NCI-H69 (cell line): ENCODE measurements at regions not wholly inside any gene's neighbourhood (a gene's known extent, or its start where the extent isn't known, plus 50 kb on each side); places are given as distances from the start of the nearest gene placed in this dataset.
"Not testable (repeated sequence)": the region's sequence is repeated elsewhere in the genome, so short reads cannot be mapped to it uniquely, and the experiment has no call there.

ENCODE experiments used
- DNase-seq: peaks from one replicate; lab custom pipeline; 2025; lab: John Stamatoyannopoulos, UW

- DNase-seq = no peak
Measured at GRCh38 chr13:76620036-76620435, 266.2 kb downstream of the KCTD12 start.

GRCh38 chr13:76619631-76620030 is 266.6 kb downstream of the KCTD12 start:
- no peak for DNase-seq

GRCh38 chr13:76610819-76611415 is 275.3 kb downstream of the KCTD12 start:
- peak; percentile 51 for DNase-seq

- DNase-seq = no peak
Measured at GRCh38 chr13:76609643-76610042, 276.6 kb downstream of the KCTD12 start.

- no peak for DNase-seq
Measured at GRCh38 chr13:76607866-76608265, 278.3 kb downstream of the KCTD12 start.

- peak; percentile 2 for DNase-seq
Measured at GRCh38 chr13:76600081-76600480, 286.1 kb downstream of the KCTD12 start.

- DNase-seq = peak; percentile 85
Measured at GRCh38 chr13:76597868-76598267, 288.3 kb downstream of the KCTD12 start.

GRCh38 chr13:76596216-76596615 is 290.0 kb downstream of the KCTD12 start:
- DNase-seq = no peak

GRCh38 chr13:76594435-76594834 is 291.8 kb downstream of the KCTD12 start:
- DNase-seq = no peak

GRCh38 chr13:76586842-76587241 is 299.4 kb downstream of the KCTD12 start:
- no peak for DNase-seq

- no peak for DNase-seq
Measured at GRCh38 chr13:76579701-76580100, 306.5 kb downstream of the KCTD12 start.

- DNase-seq = not testable (repeated sequence)
Measured at GRCh38 chr13:76575634-76576033, 310.6 kb downstream of the KCTD12 start.

- no peak for DNase-seq
Measured at GRCh38 chr13:76570510-76570971, 315.7 kb downstream of the KCTD12 start.

- no peak for DNase-seq
Measured at GRCh38 chr13:76556627-76557026, 329.6 kb downstream of the KCTD12 start.

GRCh38 chr13:76552807-76553206 is 333.4 kb downstream of the KCTD12 start:
- no peak for DNase-seq

- no peak for DNase-seq
Measured at GRCh38 chr13:76552041-76552772, 334.0 kb downstream of the KCTD12 start.

- no peak for DNase-seq
Measured at GRCh38 chr13:76542176-76542575, 344.0 kb downstream of the KCTD12 start.

- no peak for DNase-seq
Measured at GRCh38 chr13:76538004-76538403, 348.2 kb downstream of the KCTD12 start.

- DNase-seq = no peak
Measured at GRCh38 chr13:76533251-76533650, 353.0 kb downstream of the KCTD12 start.

GRCh38 chr13:76527041-76527440 is 359.2 kb downstream of the KCTD12 start:
- no peak for DNase-seq

- no peak for DNase-seq
Measured at GRCh38 chr13:76523740-76524340, 362.4 kb downstream of the KCTD12 start.

GRCh38 chr13:76522083-76522755 is 364.0 kb downstream of the KCTD12 start:
- peak; percentile 58 for DNase-seq

GRCh38 chr13:76519685-76520084 is 366.5 kb downstream of the KCTD12 start:
- no peak for DNase-seq
